CD4-positive, alpha-beta T cell treated with Interleukin-4 for 4 hours (primary cell): ENCODE measurements at regions not wholly inside any gene's neighbourhood (a gene's known extent, or its start where the extent isn't known, plus 50 kb on each side); places are given as distances from the start of the nearest gene placed in this dataset.
"Not testable (repeated sequence)": the region's sequence is repeated elsewhere in the genome, so short reads cannot be mapped to it uniquely, and the experiment has no call there.

Experiments used
- DNase-seq: peaks from one replicate; pipeline ENCODE4 v3.0.0-alpha.2; 2020

GRCh38 chr2:221997683-221998082 lies 301.1 kb downstream of the PAX3 start:
- no peak for DNase-seq

GRCh38 chr2:221997100-221997499 lies 301.7 kb downstream of the PAX3 start:
- no peak for DNase-seq

- DNase-seq, result no peak
Measured at GRCh38 chr2:221994926-221995325, 303.9 kb downstream of the PAX3 start.

- DNase-seq, result not testable (repeated sequence)
Measured at GRCh38 chr2:221984376-221984775, 314.4 kb downstream of the PAX3 start.

GRCh38 chr2:221981912-221982470 lies 316.8 kb downstream of the PAX3 start:
- DNase-seq, result no peak

GRCh38 chr2:221975151-221975550 lies 323.6 kb downstream of the PAX3 start:
- DNase-seq, result no peak

- no peak for DNase-seq
Measured at GRCh38 chr2:221973902-221974301, 324.9 kb downstream of the PAX3 start.

GRCh38 chr2:221973502-221973901 lies 325.3 kb downstream of the PAX3 start:
- no peak for DNase-seq

GRCh38 chr2:221972813-221973478 lies 325.9 kb downstream of the PAX3 start:
- DNase-seq, result no peak

GRCh38 chr2:221970389-221970788 lies 328.4 kb downstream of the PAX3 start:
- no peak for DNase-seq

GRCh38 chr2:221969830-221970144 lies 329.0 kb downstream of the PAX3 start:
- no peak for DNase-seq

- DNase-seq, result peak; percentile 3
Measured at GRCh38 chr2:221969087-221969829, 329.5 kb downstream of the PAX3 start.

GRCh38 chr2:221962186-221962585 lies 336.6 kb downstream of the PAX3 start:
- DNase-seq, result no peak

- no peak for DNase-seq
Measured at GRCh38 chr2:221961561-221961960, 337.2 kb downstream of the PAX3 start.

- no peak for DNase-seq
Measured at GRCh38 chr2:221958224-221958623, 340.6 kb downstream of the PAX3 start.

GRCh38 chr2:221948076-221948475 lies 350.7 kb downstream of the PAX3 start:
- no peak for DNase-seq

GRCh38 chr2:221944452-221944851 lies 354.3 kb downstream of the PAX3 start:
- DNase-seq, result not testable (repeated sequence)

- no peak for DNase-seq
Measured at GRCh38 chr2:221943076-221943810, 355.6 kb downstream of the PAX3 start.

- DNase-seq, result no peak
Measured at GRCh38 chr2:221931251-221931991, 359.3 kb upstream of the EPHA4 start.

- DNase-seq, result no peak
Measured at GRCh38 chr2:221929259-221929658, 357.2 kb upstream of the EPHA4 start.

GRCh38 chr2:221926327-221926726 lies 354.2 kb upstream of the EPHA4 start:
- DNase-seq, result no peak

- DNase-seq, result no peak
Measured at GRCh38 chr2:221924576-221924975, 352.5 kb upstream of the EPHA4 start.

GRCh38 chr2:221915926-221916325 lies 343.8 kb upstream of the EPHA4 start:
- DNase-seq, result no peak
